HG03280 (cell line): ENCODE measurements at regions not wholly inside any gene's neighbourhood (a gene's known extent, or its start where the extent isn't known, plus 50 kb on each side); places are given as distances from the start of the nearest gene placed in this dataset.

Source experiments
- ATAC-seq: cut with Tn5 transposase; IDR thresholded peaks from one replicate; pipeline ENCODE4 v1.9.1; 2021; ENCODE audit warnings: mild to moderate bottlenecking, moderate library complexity; ENCODE audit not compliant: unreplicated experiment

GRCh38 chrX:14476205-14476604, 53.1 kb upstream of the GLRA2 start:
- ATAC-seq = no peak

- no peak for ATAC-seq
Measured at GRCh38 chrX:14449773-14450172, 79.6 kb upstream of the GLRA2 start.

GRCh38 chrX:14448406-14448805, 80.9 kb upstream of the GLRA2 start:
- no peak for ATAC-seq

- ATAC-seq = no peak
Measured at GRCh38 chrX:14440106-14440505, 89.2 kb upstream of the GLRA2 start.

- ATAC-seq = no peak
Measured at GRCh38 chrX:14427614-14428013, 101.7 kb upstream of the GLRA2 start.

- ATAC-seq = no peak
Measured at GRCh38 chrX:14420841-14421240, 108.5 kb upstream of the GLRA2 start.

GRCh38 chrX:14412686-14413085, 116.7 kb upstream of the GLRA2 start:
- no peak for ATAC-seq

GRCh38 chrX:14411326-14411725, 118.0 kb upstream of the GLRA2 start:
- ATAC-seq = no peak

- no peak for ATAC-seq
Measured at GRCh38 chrX:14409341-14409740, 120.0 kb upstream of the GLRA2 start.

- ATAC-seq = no peak
Measured at GRCh38 chrX:14406225-14406624, 123.1 kb upstream of the GLRA2 start.

GRCh38 chrX:14398725-14399124, 130.6 kb upstream of the GLRA2 start:
- ATAC-seq = no peak

GRCh38 chrX:14389682-14390081, 139.7 kb upstream of the GLRA2 start:
- ATAC-seq = no peak

- no peak for ATAC-seq
Measured at GRCh38 chrX:14386981-14387380, 142.4 kb upstream of the GLRA2 start.

- ATAC-seq = no peak
Measured at GRCh38 chrX:14380044-14380443, 149.3 kb upstream of the GLRA2 start.

GRCh38 chrX:14377427-14377826, 151.9 kb upstream of the GLRA2 start:
- ATAC-seq = no peak

GRCh38 chrX:14363728-14364127, 165.6 kb upstream of the GLRA2 start:
- no peak for ATAC-seq

- no peak for ATAC-seq
Measured at GRCh38 chrX:14362721-14363120, 166.6 kb upstream of the GLRA2 start.

GRCh38 chrX:14361435-14361834, 167.9 kb upstream of the GLRA2 start:
- ATAC-seq = no peak

- ATAC-seq = no peak
Measured at GRCh38 chrX:14359727-14360126, 169.6 kb upstream of the GLRA2 start.

GRCh38 chrX:14359316-14359715, 170.0 kb upstream of the GLRA2 start:
- no peak for ATAC-seq

GRCh38 chrX:14357314-14357713, 172.0 kb upstream of the GLRA2 start:
- no peak for ATAC-seq

GRCh38 chrX:14356401-14356800, 172.9 kb upstream of the GLRA2 start:
- no peak for ATAC-seq

GRCh38 chrX:14355556-14355955, 173.8 kb upstream of the GLRA2 start:
- no peak for ATAC-seq

- ATAC-seq = no peak
Measured at GRCh38 chrX:14354521-14354920, 174.8 kb upstream of the GLRA2 start.
